ENCODE measurements at regions not wholly inside any gene's neighbourhood (a gene's known extent, or its start where the extent isn't known, plus 50 kb on each side); places are given as distances from the start of the nearest gene placed in this dataset.

GRCh38 chr15:58271410-58271809, 133.2 kb downstream of the AQP9 start:
- DNase-seq (ENCODE audit: low read depth): no peak

GRCh38 chr15:58273104-58273503, 134.9 kb downstream of the AQP9 start:
- DNase-seq (ENCODE audit: low read depth): no peak

DNA sequence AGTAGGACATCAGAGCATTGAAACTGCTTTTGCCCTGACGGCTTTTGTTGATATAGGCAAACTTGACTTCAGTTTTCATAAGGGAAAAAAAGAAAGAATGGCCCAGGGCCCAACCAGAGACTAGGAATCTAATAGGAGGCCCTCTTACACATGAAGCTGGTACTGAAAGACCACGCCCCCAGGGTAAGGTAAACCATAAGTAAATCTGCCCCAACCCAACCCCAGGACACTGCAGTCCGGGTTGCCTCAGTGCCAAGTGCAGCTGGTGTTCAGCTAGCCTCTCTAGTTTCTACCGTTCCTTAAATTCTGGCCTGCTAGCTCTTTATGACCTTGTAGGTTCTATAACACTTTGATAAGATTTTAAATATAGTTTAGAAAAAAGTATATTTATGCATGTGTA, 136.7 kb downstream of the AQP9 start:
- no peak for DNase-seq (ENCODE audit: low read depth)

GRCh38 chr15:58275785-58276184, 137.6 kb downstream of the AQP9 start:
- no peak for DNase-seq (ENCODE audit: low read depth)

DNA sequence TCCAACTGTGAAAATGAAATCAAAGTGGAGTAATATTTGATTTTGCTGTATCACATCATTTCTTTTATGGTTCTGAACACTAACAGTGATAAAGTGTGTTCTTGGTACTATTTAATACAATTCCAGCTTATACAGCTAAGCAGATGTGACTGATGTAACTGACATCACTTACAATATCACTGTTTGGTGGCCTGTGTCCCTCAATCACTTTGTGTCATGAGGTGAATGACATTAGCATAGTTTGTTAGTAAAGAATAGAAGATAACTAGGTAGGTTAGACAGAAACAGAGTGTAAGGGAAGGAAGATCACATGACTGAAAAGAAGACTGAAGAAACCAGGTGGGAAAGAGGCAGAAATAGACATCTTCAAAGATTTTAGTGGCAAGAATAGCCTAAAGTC, 138.7 kb downstream of the AQP9 start:
- DNase-seq (ENCODE audit: low read depth): no peak

DNA sequence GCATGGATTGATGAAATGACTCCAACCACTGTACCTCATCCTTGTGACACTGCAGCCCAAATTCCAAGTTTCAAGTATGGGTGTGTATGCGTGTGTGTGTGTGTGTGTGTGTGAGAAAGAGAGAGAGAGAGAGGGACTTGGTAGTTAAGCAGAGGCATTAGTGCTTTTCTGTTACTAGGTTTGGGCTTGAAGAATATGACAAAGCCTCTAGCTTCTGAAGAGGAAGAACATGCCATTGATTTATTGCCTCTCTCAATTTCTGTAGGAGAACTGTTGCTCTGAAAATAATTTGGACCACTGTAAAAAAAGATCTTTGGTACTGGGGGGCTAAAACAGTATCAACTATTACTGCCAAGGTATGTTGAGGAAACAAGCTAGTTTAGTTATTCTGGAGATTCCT, 139.2 kb downstream of the AQP9 start:
- DNase-seq (ENCODE audit: low read depth): no peak

- no peak for DNase-seq (ENCODE audit: low read depth)
These were observed 140.9 kb downstream of the AQP9 start for GRCh38 chr15:58279106-58279505.

DNA sequence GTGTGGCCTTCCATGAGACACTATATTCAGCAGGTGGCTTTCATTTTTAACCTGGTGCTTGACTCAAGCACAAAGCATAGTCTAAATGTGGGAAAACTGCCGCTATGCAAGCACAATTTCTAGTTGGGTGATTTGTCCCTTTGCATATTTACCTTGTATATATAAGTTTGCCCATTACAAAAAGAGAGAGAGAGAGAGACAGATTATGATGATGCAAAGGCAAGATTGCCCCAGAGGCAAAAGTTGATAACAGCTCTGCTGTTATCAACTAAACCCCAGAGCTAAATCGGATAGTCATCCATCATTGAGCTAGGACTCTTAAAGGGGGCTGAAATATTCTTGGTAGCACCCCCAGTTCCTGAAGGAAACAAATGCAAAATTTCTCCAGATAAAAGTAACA, 141.5 kb downstream of the AQP9 start:
- no peak for DNase-seq (ENCODE audit: low read depth)

GRCh38 chr15:58282060-58282708, 144.0 kb downstream of the AQP9 start:
- no peak for DNase-seq (ENCODE audit: low read depth)

DNA sequence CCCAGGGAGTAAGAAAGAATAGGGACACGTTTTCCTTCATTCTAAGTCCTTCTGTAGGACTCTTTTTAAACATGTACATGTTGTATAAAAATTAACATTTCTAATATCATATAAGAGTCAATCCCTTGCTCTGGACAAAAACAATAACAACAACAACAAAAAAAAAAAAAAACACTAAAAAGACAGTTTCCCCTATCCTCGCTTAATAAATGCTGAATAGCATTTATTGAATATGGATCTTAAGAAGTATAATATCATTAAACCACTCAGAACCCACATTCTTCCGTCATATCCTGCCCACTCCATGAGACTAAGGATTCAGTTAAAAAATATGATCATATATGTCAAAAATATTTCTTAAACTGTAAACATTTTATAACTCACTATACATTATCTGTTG, 145.1 kb downstream of the AQP9 start:
- no peak for DNase-seq (ENCODE audit: low read depth)

- no peak for DNase-seq (ENCODE audit: low read depth)
These were observed 146.1 kb downstream of the AQP9 start for GRCh38 chr15:58284293-58284692.

- DNase-seq (ENCODE audit: low read depth): no peak
These were observed 146.4 kb upstream of the LIPC start for GRCh38 chr15:58285212-58285920.

DNA sequence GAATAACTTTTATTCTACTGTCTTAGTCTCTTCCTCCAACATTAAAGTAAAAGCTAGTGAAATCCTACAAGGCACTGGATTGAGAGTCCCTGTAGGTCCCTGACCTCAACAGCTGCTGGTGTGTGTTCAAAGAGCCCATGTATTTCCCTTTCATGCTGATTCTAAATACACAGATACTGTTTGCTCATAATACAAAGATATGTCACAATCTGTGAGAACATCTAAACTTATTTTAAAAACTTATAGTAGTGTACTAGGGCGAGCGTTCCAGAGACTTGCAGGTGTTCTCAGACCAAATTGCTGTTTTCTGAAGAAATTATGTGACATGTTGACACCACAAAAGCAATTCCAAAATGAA, 145.9 kb upstream of the LIPC start:
- no peak for DNase-seq (ENCODE audit: low read depth)

GRCh38 chr15:58286523-58286922, 145.3 kb upstream of the LIPC start:
- DNase-seq (ENCODE audit: low read depth): no peak

DNA sequence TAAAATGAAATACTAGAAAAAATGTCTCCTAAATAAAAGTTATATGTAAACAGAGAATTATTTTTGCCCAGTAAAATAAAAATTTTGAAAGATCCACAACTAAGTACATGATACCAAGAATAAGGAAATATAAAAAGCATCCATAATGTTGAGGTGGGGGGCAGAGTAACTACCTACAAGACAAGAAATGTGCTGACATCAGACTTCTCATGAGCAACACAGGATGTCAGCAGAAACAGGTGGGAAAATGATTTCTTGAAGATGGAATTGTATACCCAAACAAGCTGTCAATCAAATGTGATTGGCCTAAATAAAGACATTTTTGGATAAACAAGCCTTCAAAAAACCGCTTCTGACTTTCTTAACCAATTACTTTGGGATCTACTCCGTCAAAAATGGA, 143.9 kb upstream of the LIPC start:
- DNase-seq (ENCODE audit: low read depth): no peak

DNA sequence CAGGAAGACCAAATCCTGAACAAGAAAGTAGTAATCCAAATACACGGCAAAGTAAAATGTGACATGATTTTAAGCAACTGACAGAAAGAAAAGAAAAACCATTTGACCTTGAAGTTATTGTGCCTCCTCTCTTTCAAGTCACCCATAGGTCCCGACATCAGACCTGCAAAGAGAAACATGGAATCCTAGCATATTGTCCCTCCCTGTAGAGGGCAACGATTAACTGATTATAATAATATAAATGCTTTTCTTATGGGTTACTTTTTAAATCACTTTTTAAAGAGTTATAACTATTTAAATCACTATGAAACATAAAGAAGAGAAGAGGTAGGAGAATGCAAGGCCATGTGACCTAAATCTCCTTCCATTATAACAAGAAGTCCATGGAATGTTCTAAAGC, 143.2 kb upstream of the LIPC start:
- DNase-seq (ENCODE audit: low read depth): no peak

DNA sequence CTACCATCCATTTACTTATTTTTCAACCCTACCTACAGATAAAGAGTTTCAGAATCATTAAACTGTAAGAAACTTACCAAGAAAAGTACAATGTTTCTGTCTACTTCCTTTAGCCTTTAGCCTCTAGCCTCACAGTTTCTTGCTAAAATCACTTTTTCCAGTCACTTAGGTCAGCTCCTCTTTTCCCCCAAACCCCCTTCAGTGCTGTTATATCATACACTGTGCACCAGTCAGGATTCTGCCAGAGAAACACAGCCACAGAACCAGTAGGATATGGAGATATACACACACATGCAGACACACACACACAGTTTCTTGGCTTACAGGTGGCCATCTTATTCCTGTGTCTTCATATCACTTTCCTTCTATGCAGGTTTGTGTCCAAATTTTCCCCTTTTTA, 139.9 kb upstream of the LIPC start:
- DNase-seq (ENCODE audit: low read depth): no peak

DNA sequence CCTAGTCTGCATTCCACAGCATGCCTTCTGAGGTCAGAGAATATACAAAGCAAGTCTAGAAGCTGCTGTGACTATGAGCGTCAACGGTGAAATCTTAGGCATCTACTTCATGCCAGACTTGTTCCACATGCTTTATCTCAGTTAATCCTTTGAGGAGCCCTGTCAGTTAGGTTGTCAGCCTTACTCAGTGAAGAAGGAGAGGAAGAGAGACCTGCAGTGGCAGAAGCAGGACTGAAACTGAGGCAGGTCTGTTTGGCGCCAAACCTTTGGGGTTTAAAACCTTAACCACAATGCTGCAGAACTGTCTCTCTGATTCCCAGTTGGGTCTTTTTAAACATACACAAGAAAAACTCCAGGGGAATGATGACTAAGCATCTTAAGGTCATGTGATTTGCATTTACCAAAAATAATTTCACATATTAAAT, 139.0 kb upstream of the LIPC start:
- no peak for DNase-seq (ENCODE audit: low read depth)

DNA sequence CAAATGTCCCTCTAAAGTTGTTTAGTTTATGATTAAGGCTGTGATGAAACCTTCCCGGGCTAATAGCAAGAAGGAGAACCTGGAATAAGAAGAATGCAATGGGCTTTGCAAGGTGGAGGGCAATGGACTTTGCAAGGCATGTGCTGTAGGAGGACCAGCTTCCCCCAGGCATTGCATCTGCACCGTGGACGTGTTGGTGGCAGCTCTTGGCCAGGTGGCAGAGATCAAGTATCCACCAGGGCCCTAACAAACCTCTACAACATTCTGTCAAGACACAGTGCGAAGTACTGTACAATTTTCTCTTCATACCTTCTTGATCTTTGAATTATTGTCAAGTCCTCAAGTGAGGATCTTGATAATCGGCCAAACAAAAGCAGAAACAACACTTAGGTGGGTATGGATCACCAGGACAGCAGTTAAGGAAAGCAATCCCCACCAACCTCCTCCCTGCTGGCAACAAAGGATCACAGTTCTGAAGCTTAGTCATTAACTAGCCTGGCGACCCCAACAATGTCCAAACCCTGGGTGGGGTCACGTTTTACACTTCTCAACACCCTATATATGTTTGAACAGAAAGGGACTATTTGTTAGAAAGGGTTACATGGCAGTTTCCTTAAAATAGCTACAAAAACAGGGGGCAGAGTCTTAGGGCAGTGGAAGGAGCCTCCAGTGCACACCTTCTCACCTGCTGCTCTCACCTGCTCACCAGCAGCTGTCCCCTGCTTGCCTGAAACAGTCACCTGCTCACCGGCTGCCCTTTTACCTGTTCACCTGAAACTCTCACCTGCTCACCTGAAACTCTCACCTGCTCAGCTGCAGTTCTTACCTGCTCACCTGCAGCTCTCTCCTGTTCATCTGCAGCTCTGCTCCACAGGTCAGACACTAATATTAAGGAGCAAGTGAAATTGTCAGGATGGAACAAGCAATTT, 137.9 kb upstream of the LIPC start:
- no peak for DNase-seq (ENCODE audit: low read depth)

DNA sequence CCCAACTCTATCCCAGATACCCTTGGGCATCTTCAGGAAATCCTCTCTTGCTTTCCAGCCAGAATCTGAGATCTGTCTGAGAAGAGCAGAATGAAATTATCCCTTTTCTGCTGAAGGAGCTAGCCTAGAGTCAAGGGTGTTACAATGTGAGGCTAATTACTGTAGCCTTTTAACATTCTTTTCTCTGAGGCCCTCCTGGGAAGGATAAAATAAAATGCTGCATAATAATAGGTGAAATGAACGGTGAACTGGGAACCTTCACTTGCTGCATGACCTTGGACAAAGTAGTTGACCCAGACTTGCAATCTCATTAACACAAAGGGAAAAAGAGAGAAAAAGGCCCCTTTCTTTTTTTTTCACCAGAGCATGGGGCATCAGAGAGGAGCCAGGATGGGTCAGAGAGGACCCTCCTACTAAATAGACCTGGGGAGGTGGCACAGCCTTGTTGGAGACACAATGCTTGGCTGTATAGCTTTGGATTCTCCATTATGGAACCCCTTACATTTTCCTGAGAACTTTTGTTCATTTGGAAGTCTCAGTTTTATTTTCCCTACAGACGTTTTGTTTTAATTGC, 137.0 kb upstream of the LIPC start:
- no peak for DNase-seq (ENCODE audit: low read depth)

- no peak for DNase-seq (ENCODE audit: low read depth)
These were observed 136.1 kb upstream of the LIPC start for GRCh38 chr15:58295637-58296215.

DNA sequence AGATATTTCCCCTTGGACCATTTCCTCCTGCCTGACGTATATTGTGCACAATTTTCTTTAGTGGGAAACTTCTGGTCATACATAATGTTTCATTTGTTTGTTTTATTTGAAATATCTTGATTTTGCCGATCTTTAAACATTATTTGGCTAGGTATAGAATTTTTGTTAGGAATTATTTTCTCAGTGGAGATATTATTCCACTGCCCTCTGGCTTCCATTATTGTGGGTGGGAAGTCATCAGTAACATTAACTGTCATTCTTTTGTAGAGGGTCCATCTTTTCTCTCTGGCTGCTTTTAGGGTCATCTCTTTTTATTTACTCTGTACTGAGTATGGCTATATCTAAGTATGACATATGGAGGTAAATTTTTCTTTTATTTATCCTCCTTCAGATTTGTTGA, 135.5 kb upstream of the LIPC start:
- DNase-seq (ENCODE audit: low read depth): no peak

All from stimulated activated CD8-positive, alpha-beta memory T cell treated with anti-CD3 and anti-CD28 coated beads, Interleukin-15, amount 100 ng/mL, for 24 hours (primary cell).